NCI-H187 treated with DMSO at 0.1 percent for 48 hours (cell line): ENCODE measurements at regions not wholly inside any gene's neighbourhood (a gene's known extent, or its start where the extent isn't known, plus 50 kb on each side); places are given as distances from the start of the nearest gene placed in this dataset.

Source experiments
- DNase-seq: peaks from one replicate; lab custom pipeline; 2025; lab: John Stamatoyannopoulos, UW

- DNase-seq: no peak
Observed at GRCh38 chr2:9756692-9757250, 86.5 kb upstream of the TAF1B start.

GRCh38 chr2:9757501-9758264 lies 85.6 kb upstream of the TAF1B start:
- DNase-seq: peak; percentile 63

- DNase-seq: peak; percentile 59
Observed at GRCh38 chr2:9758741-9759140, 84.5 kb upstream of the TAF1B start.

- DNase-seq: no peak
Observed at GRCh38 chr2:9760069-9760901, 83.0 kb upstream of the TAF1B start.

GRCh38 chr2:9760902-9761228 lies 82.4 kb upstream of the TAF1B start:
- peak; percentile 69 for DNase-seq

- DNase-seq: no peak
Observed at GRCh38 chr2:9761577-9761976, 81.7 kb upstream of the TAF1B start.

GRCh38 chr2:9762164-9762563 lies 81.1 kb upstream of the TAF1B start:
- DNase-seq: no peak

GRCh38 chr2:9762941-9763340 lies 80.3 kb upstream of the TAF1B start:
- DNase-seq: no peak

GRCh38 chr2:9763356-9764152 lies 79.7 kb upstream of the TAF1B start:
- peak; percentile 22 for DNase-seq

GRCh38 chr2:9764153-9764778 lies 79.0 kb upstream of the TAF1B start:
- DNase-seq: peak; percentile 65

GRCh38 chr2:9765611-9766531 lies 77.4 kb upstream of the TAF1B start:
- DNase-seq: no peak

- no peak for DNase-seq
Observed at GRCh38 chr2:9767656-9768281, 75.5 kb upstream of the TAF1B start.

- peak; percentile 93 for DNase-seq
Observed at GRCh38 chr2:9768388-9768787, 74.9 kb upstream of the TAF1B start.

GRCh38 chr2:9769171-9770005 lies 73.9 kb upstream of the TAF1B start:
- DNase-seq: peak; percentile 50

- DNase-seq: no peak
Observed at GRCh38 chr2:9770006-9770307, 73.3 kb upstream of the TAF1B start.

GRCh38 chr2:9770308-9771100 lies 72.8 kb upstream of the TAF1B start:
- DNase-seq: peak; percentile 57

GRCh38 chr2:9771101-9771449 lies 72.2 kb upstream of the TAF1B start:
- no peak for DNase-seq

GRCh38 chr2:9771481-9772017 lies 71.7 kb upstream of the TAF1B start:
- DNase-seq: no peak
